Ectodermal cell (in vitro differentiated cells): ENCODE measurements at regions not wholly inside any gene's neighbourhood (a gene's known extent, or its start where the extent isn't known, plus 50 kb on each side); places are given as distances from the start of the nearest gene placed in this dataset.

Source experiments
- H3K27ac ChIP-seq: 2 replicates; pipeline ENCODE4 v1.7.0; 2013; ENCODE audit warnings: mild to moderate bottlenecking, low read depth, low read length; ENCODE audit not compliant: insufficient read depth, poor library complexity, severe bottlenecking
- H3K27me3 ChIP-seq: 2 replicates; pipeline ENCODE4 v1.7.0; 2013; ENCODE audit warnings: mild to moderate bottlenecking, low read length; ENCODE audit not compliant: insufficient read depth, control insufficient read depth, poor library complexity, severe bottlenecking
- H3K36me3 ChIP-seq: one replicate; pipeline ENCODE4 v1.7.0; 2013; ENCODE audit warnings: low read length; ENCODE audit not compliant: control insufficient read depth, insufficient read depth
- H3K4me1 ChIP-seq: one replicate; pipeline ENCODE4 v1.7.0; 2013; ENCODE audit warnings: low read length; ENCODE audit not compliant: control insufficient read depth, insufficient read depth
- H3K4me3 ChIP-seq: 2 replicates; pipeline ENCODE4 v1.7.0; 2013; ENCODE audit warnings: low read depth, low read length, control low read depth; ENCODE audit not compliant: insufficient read depth
- H3K9me3 ChIP-seq: 2 replicates; pipeline ENCODE4 v1.7.0; 2013; ENCODE audit warnings: mild to moderate bottlenecking, low read length, moderate library complexity; ENCODE audit not compliant: control insufficient read depth
- WGBS, 2 experiments: methylation state at CpG; one replicate each; pipeline ENCODE4 v1.1.7; 2013; ENCODE audit warnings: missing lambda C conversion rate in 2 of 2; 5-methylcytosine and 5-hydroxymethylcytosine counted together

- Histone ChIP-seq H3K9me3 (no peaks in the 10 kb centered on the region), H3K4me1 (no peaks in the 10 kb centered on the region), H3K27me3 (no peaks in the 10 kb centered on the region), H3K4me3 (no peak overlapping the region), H3K27ac (no peak overlapping the region), H3K36me3 (no peaks in the 10 kb centered on the region)
- WGBS, 2 experiments, result 90 to 93% methylated on average over 3 of the region's 3 CpGs
Measured at GRCh38 chr2:52886556-52886955, 881.0 kb upstream of the CHAC2 start.

DNA sequence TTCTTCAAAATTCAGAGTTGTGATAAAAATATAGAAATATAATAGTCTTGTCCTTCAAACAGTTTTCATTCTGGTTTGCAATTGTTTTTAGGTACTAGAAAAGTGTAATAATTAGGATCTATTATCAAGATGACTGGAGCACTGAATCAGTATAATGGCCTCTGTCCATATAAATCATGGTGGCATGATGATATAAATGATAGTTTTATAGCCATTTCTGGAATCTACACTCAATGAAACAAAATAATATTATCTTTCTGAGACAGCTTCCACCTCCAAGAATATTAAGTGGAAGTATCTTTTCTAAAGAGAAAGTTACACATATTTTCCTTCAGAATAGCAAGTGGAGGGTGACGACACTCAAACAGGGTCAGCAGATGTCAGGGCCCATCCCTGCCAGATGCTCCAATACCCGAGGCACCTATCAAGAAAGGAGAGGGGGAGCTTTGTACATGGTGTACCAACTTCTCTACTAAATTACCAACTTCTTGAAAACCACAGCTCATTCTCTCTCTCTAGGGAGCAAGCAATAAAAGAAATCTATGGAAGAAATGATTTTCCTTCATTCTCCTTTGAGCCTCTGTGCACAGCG is 882.7 kb upstream of the CHAC2 start:
- no peaks in the 10 kb centered on the region for H3K4me1 ChIP-seq
- no peaks in the 10 kb centered on the region for H3K27me3 ChIP-seq
- no peak overlapping the region for H3K27ac ChIP-seq
- H3K4me3 ChIP-seq, result no peak overlapping the region
- H3K9me3 ChIP-seq, result no peaks in the 10 kb centered on the region
- 81 to 95% methylated on average over 2 to 3 of the region's 3 CpGs for WGBS, 2 experiments
- H3K36me3 ChIP-seq, result no peaks in the 10 kb centered on the region

DNA sequence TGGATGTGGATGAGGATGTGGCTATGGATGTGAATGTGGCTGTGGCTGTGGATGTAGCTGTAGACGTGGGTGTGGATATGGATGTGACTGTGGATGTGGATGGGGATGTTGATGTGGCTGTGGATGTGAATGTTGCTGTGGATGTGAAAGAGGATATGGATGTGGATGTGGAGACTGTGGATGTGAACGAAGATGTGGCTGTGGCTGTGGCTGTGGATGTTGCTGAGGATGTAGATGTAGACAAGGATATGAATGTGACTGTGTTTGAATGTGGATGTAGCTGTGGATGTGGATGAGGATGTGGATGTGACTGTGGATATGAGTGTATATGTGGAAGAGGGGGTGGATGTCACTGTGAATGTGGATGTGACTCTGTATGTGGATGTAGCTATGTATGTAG is 884.6 kb upstream of the CHAC2 start:
- Histone ChIP-seq H3K36me3 (no peaks in the 10 kb centered on the region), H3K9me3 (no peaks in the 10 kb centered on the region), H3K27ac (no peak overlapping the region), H3K27me3 (no peaks in the 10 kb centered on the region), H3K4me1 (no peaks in the 10 kb centered on the region), H3K4me3 (no peak overlapping the region)
- WGBS, 2 experiments, result 91 to 92% methylated on average over 2 of the region's 2 CpGs

- 97 to 100% methylated on average over 1 of the region's 1 CpG for WGBS, 2 experiments
- no peaks in the 10 kb centered on the region for H3K27me3 ChIP-seq
- no peak overlapping the region for H3K4me3 ChIP-seq
- no peaks in the 10 kb centered on the region for H3K36me3 ChIP-seq
- H3K9me3 ChIP-seq, result no peaks in the 10 kb centered on the region
- H3K4me1 ChIP-seq, result no peaks in the 10 kb centered on the region
- H3K27ac ChIP-seq, result no peak overlapping the region
Measured at GRCh38 chr2:52881606-52882005, 886.0 kb upstream of the CHAC2 start.

DNA sequence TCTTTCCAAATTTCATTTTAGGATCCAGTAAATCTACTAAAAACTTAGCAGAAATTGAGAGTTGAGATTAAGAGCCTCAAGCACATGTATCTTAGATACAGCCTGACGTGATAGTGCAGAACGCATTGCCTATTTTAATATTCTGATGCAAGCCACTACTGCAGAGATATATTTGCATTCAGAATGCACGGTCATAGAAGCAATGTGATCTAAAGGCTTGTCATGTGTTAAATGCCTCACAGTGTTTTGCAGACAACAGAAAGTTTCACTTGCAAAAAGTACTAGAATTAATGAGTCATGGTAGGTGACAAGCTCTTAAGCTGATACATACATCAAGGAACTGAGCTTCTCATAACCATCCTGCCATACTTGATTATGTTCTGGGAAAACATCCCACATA is 886.7 kb upstream of the CHAC2 start:
- Histone ChIP-seq H3K27ac (no peak overlapping the region), H3K4me1 (no peaks in the 10 kb centered on the region), H3K9me3 (no peaks in the 10 kb centered on the region), H3K4me3 (no peak overlapping the region), H3K36me3 (no peaks in the 10 kb centered on the region), H3K27me3 (no peaks in the 10 kb centered on the region)
- 93 to 98% methylated on average over 3 of the region's 3 CpGs for WGBS, 2 experiments

- Histone ChIP-seq H3K36me3 (no peaks in the 10 kb centered on the region), H3K27me3 (no peaks in the 10 kb centered on the region), H3K9me3 (no peaks in the 10 kb centered on the region), H3K4me3 (no peak overlapping the region), H3K4me1 (no peaks in the 10 kb centered on the region), H3K27ac (no peak overlapping the region)
- WGBS, 2 experiments, result 95 to 98% methylated on average over 4 of the region's 4 CpGs
Measured at GRCh38 chr2:52879561-52879960, 888.0 kb upstream of the CHAC2 start.

DNA sequence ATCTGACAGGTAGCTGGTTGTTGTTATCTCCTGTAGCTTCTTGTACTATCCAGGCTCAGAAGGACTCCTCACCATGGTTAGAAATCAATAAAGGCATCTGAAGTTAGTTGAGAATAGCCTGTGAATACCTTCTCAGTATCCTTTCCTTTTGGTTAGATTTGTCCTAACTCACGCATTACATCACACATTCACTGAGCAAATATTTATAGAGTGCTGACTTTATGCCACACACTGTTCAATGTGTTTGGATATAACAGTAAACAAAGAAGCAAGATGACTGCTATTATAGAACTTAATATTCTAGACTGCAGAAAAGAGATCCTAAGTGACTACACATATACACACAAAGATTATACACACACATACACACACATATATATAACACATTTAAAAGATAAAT is 889.9 kb upstream of the CHAC2 start:
- WGBS, 2 experiments, result 89 to 100% methylated on average over 1 of the region's 1 CpG
- H3K27ac ChIP-seq, result no peak overlapping the region

GRCh38 chr2:52874466-52875106 is 893.0 kb upstream of the CHAC2 start:
- no peaks in the 10 kb centered on the region for H3K9me3 ChIP-seq
- no peak overlapping the region for H3K27ac ChIP-seq
- no peak overlapping the region for H3K4me3 ChIP-seq
- WGBS, 2 experiments, result 93 to 94% methylated on average over 6 of the region's 6 CpGs
- no peaks in the 10 kb centered on the region for H3K36me3 ChIP-seq
- H3K4me1 ChIP-seq, result no peaks in the 10 kb centered on the region
- H3K27me3 ChIP-seq, result no peaks in the 10 kb centered on the region

More for the DNA sequence above, 889.9 kb upstream of the CHAC2 start:
- Histone ChIP-seq H3K4me3 (no peak overlapping the region), H3K36me3 (no peaks in the 10 kb centered on the region), H3K4me1 (no peaks in the 10 kb centered on the region), H3K27me3 (no peaks in the 10 kb centered on the region), H3K9me3 (no peaks in the 10 kb centered on the region)

GRCh38 chr2:52862801-52863200 is 904.8 kb upstream of the CHAC2 start:
- WGBS, 2 experiments, result 88 to 100% methylated on average over 1 to 2 of the region's 3 CpGs
- H3K4me3 ChIP-seq, result no peak overlapping the region
- no peaks in the 10 kb centered on the region for H3K9me3 ChIP-seq
- no peaks in the 10 kb centered on the region for H3K4me1 ChIP-seq
- H3K36me3 ChIP-seq, result no peaks in the 10 kb centered on the region
- no peak overlapping the region for H3K27ac ChIP-seq
- H3K27me3 ChIP-seq, result no peaks in the 10 kb centered on the region

- H3K27ac ChIP-seq, result no peak overlapping the region
- H3K4me1 ChIP-seq, result no peaks in the 10 kb centered on the region
- no peaks in the 10 kb centered on the region for H3K9me3 ChIP-seq
- WGBS, 2 experiments, result 88 to 90% methylated on average over 4 of the region's 4 CpGs
- H3K4me3 ChIP-seq, result no peak overlapping the region
- no peaks in the 10 kb centered on the region for H3K27me3 ChIP-seq
- H3K36me3 ChIP-seq, result no peaks in the 10 kb centered on the region
Measured at GRCh38 chr2:52861596-52861995, 906.0 kb upstream of the CHAC2 start.
